Central memory CD4-positive, alpha-beta T cell (primary cell): ENCODE measurements at regions not wholly inside any gene's neighbourhood (a gene's known extent, or its start where the extent isn't known, plus 50 kb on each side); places are given as distances from the start of the nearest gene placed in this dataset.
A peak's percentile ranks its signal among the peaks of the same experiment; 100 is the strongest.
"Not testable (repeated sequence)": the region's sequence is repeated elsewhere in the genome, so short reads cannot be mapped to it uniquely, and the experiment has no call there.

Experiments used
- DNase-seq: peaks from one replicate; pipeline ENCODE4 v3.0.0; 2022

GRCh38 chr5:128667751-128668150 lies 129.7 kb upstream of the FBN2 start:
- DNase-seq, result no peak

DNA sequence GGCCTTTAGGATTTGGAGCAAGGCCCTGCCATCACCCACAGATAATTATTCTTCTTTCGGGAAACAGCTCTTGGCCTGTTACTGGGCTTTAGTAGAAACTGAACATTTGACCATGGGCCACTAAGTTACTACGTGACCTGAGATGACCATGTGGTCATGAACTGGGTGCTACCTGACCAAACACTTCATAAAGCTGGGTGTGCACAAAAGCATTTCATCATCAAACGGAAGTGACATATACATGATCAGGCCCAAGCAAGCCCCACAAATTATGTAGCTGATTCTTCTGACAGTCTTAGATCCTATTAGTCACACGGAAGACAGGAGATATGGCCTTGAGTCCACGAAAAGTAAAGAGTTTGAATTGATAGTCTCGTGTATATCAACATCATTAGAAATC lies 130.9 kb upstream of the FBN2 start:
- DNase-seq, result no peak

DNA sequence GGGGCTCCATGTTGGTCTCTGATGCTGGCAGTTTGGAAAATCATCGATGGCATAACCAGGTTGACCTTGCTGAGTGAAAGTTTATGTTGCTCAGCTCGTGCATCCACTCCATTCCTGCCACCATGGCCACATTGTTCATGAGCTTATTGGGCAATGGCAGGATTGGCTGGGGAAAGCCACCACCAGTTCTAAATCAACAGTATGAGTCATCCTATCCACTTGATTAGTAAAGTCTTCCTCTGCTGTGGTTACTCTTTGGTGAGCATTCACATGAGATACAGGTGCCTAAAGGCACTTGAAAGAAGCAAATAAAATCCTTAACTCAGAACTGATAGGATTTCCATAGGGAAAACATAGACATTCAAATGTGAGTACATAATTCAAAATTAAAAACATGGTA lies 131.8 kb upstream of the FBN2 start:
- DNase-seq, result no peak

- no peak for DNase-seq
Observed at GRCh38 chr5:128671943-128672342, 133.9 kb upstream of the FBN2 start.

DNA sequence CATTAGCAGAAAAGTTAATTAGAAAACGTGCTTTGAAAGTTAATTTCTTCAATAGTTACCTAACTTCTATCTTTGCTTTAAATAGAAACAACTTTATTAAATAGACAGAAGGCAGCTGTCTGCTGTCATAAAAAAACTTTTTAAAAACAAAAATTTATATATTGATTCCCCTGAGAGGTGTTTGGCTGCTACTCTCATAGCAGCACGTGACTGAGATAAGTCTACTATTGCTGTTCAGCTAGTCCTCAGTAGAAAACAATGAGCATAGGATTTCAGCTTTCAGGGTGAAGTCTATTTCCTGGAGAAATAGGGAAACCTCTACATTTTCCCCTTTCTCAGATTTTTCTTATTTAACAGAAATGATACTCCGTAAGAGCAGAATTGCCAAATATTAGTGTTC lies 135.0 kb upstream of the FBN2 start:
- no peak for DNase-seq

- no peak for DNase-seq
Observed at GRCh38 chr5:128673411-128673957, 135.4 kb upstream of the FBN2 start.

- no peak for DNase-seq
Observed at GRCh38 chr5:128673970-128674369, 135.9 kb upstream of the FBN2 start.

DNA sequence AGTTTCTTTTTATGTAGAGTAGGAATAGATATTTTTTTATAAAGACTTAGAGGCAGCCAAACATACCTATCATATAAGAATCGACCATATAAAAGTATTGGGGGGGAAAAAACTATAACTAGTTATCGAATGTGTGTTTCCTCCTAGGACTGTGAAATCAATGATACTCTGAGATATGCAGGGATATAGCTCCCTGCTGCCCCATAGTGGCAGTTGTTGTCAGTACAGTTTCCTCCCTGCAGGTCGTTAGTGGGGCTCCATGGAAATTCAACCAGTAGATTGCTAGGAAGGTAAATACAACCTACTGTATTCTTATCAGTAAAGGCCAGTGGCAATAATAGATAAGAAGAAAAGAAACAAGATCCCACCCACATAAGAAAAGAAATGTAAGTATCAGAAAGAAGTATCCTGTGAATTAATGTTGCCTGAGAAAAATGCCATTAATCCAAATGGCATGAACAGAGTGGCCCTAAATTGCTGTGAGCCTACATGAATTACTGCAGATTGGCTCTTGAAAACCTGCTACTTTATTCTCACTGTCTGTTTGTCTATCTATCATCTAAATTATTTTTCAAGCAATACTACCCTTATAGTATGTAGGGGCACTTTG lies 136.9 kb upstream of the FBN2 start:
- DNase-seq, result peak; percentile 1

DNA sequence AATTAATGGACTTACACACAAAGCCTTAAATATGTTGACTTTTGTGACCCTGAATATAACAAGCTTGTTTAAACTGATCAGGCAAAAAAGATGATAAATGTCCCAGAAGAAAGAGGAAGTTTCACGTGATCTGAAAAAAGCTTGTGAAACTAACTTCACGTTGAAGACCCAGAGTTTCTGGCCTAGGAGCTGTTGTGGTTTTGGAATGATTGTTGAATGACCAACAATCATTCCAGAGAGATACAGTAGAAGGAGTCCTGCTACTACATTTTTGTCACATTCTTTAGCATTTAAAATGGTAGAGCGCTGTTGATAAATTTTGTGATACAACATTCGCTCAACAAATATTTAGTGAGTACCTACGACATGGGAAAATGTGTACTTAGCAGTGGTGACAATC lies 143.1 kb upstream of the FBN2 start:
- DNase-seq, result no peak

GRCh38 chr5:128681764-128682592 lies 143.9 kb upstream of the FBN2 start:
- no peak for DNase-seq

DNA sequence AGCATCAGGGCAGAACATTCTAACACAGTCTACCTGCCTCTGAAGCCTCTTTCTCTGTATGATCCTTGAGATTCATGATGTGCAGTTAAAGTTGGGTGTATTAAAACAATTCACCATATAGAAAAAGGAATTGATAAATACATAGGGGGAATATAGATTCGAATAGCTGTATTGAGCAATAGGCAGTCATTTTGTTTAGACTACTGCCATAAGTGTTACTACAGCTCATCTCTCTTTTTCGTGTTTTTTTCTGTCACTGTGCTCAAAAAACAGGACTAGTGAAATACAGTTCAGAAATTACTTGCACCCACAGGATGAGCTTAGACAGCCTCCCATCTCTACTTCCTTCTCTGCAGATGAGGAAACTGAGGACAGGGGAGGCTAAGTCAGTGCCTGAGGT lies 144.6 kb upstream of the FBN2 start:
- DNase-seq, result no peak

DNA sequence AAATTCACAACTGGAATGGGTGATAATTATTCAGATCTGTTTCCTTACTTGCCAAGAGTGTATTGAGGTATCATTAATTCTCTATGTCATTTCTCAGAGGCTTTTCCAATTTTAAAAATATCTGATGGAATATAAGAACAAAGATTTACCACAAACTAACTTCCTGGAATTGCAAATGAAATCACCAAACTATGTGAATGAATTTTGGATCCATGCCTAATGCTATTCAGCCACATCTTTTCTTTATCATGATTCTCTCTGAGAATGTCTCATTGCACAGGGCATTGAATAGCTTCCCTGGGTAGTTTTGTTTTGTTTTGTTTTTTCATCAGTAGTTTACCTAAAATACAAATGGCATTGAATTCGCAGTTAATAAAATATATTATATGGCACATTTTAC lies 146.9 kb upstream of the FBN2 start:
- DNase-seq, result no peak

DNA sequence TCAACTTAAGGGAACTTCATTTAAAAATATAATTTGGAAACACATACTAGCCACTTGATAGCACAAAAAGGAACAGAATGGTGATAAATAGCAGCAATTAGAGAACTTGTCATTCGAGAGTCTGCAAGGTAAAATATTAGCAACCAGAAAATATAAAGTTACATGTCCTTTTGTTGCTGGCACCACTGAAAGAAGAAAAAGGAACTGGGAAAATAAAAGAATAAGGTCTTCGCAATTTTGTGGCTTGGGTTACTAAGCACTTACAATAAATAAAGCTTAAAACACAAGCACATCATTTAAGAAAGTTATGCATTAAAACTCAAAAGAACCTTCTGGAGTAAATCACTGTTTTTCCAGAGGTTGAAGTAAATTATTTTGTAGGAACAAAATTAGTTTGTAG lies 149.9 kb upstream of the FBN2 start:
- no peak for DNase-seq

DNA sequence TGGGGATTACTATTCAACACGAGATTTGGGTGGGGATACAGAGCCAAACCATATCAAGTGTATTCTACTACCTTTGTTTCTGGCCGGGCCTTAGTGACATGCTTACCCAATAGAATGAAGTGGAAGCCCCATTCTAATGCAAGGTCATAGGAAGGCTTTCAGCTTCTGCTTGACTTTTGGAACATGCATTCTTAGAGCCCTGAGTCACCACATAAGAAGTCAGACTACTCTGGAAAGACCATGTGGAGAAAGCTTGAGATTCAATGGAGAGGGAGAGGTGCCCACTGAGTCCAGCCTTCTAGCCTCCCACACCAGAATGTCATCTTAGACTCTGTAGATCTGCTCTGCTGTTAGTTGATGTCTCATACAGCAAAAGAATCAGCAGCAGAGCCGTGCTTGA lies 155.7 kb upstream of the FBN2 start:
- DNase-seq, result no peak

GRCh38 chr5:128695791-128696530 lies 157.9 kb upstream of the FBN2 start:
- DNase-seq, result no peak

- no peak for DNase-seq
Observed at GRCh38 chr5:128701301-128701700, 163.3 kb upstream of the FBN2 start.

DNA sequence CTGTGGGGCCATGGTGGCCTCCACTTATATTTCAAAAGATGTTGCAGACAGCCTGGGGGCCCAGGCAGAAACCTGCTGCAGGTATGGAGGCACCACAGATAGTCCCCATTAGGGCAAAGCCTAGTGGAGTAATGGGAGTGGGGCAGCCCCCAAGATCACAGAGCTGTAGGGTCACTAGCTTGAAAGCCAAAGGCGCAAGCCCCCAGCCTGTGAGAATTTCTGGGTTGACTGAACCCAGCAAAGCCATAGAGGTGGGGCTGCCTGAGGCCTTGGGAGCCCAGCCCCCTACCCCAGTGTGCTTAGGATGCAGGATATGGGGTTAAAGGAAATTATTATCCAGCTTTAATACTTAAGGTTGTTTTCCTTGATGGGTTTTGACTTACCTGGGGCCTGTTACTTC lies 165.3 kb upstream of the FBN2 start:
- DNase-seq, result no peak

- DNase-seq, result no peak
Observed at GRCh38 chr5:128706269-128706668, 168.2 kb upstream of the FBN2 start.

DNA sequence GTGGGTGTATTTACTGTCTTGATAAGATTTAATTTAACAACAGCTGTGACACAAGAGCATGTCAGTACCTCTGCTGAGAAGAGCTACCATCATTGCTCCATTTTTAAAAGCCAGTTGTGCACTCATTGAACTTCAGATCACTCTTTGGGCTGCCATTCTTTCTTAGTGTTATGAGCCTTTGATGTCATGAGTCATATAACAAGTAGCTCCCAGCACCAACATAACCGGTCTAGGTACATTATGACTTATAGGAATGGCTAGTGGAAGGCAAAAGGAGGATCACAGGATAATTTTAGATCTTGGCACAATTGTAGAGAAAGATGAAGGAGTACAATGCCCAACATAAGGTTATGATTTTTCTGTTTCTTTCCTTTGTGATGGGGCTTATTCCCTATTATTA lies 170.8 kb upstream of the FBN2 start:
- DNase-seq, result no peak

GRCh38 chr5:128711216-128711615 lies 173.2 kb upstream of the FBN2 start:
- DNase-seq, result no peak

DNA sequence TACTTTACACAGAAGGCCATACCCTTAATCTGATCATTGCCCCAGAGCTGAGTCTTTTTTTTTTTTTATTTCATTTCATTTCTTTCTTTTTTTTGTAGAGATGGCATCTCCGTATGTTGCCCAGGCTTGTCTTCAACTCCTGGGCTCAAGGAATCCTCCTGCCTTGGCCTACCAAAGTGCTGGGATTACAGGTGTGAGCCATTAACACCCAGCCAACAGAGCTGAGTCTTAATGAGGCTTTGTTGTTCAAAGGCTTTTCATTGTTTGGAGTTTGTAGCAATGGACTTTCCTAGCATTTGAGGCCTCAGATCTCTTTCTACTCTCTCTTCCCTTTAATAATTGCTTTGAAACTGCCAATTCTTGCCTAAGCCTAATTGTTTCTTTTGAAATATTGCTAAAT lies 176.5 kb upstream of the FBN2 start:
- no peak for DNase-seq

- DNase-seq, result no peak
Observed at GRCh38 chr5:128722551-128722950, 184.5 kb upstream of the FBN2 start.

DNA sequence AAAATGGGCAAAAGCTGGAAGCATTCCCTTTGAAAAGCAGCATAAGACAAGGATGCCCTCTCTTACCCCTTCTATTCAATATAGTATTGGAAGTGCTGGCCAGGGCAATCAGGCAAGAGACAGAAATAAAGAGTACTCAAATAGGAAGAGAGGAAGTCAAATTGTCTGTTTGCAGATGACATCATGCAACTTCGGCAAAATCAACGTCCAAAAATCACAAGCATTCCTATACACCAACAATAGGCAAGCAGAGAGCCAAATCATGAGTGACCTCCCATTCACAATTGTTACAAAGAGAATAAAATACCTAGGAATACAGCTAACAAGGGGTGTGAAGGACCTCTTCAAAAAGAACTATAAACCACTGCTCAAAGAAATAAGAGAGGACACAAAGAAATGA lies 192.0 kb upstream of the FBN2 start:
- DNase-seq, result not testable (repeated sequence)

DNA sequence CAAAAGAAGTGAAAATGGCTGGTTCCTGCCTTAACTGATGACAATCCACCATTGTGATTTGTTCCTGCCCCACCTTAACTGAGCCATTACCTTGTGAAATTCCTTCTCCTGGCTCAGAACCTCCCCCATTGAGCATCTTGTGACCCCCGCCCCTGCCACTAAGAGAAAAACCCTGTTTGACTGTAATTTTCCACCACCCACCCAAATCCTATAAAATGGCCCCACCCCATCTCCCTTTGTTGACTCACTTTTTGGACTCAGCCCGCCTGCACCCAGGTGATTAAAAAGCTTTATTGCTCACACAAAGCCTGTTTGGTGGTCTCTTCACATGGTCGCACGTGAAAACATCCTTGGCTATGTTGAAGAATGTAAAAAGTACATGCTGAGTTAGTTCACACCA lies 197.6 kb upstream of the FBN2 start:
- not testable (repeated sequence) for DNase-seq
